A673 (cell line): ENCODE measurements at regions not wholly inside any gene's neighbourhood (a gene's known extent, or its start where the extent isn't known, plus 50 kb on each side); places are given as distances from the start of the nearest gene placed in this dataset.

Source experiments
- BruUV-seq: library from RNA; stranded (reverse); fragments of 400-500 nt; replicated peaks from 2 replicates; lab custom pipeline; 2021; lab: Mats Ljungman, UMichigan
- CTCF ChIA-PET: fragments of 300-600 bp; sonication (Branson Sonifier 250); formaldehyde crosslinking; loops from one replicate; lab custom pipeline; 2022; ENCODE audit warnings: antibody characterized with exemption; lab: Charles Lee
- POLR2A ChIA-PET: fragments of 300-600 bp; sonication (Branson Sonifier 250); formaldehyde crosslinking; loops from one replicate; lab custom pipeline; 2022; ENCODE audit warnings: antibody characterized with exemption; ENCODE audit not compliant: low non-redundant PET; lab: Charles Lee
- DNase-seq: peaks from one replicate; pipeline ENCODE4 v3.0.0-alpha.2; 2015; ENCODE audit warnings: low spot score
- H3K27ac ChIP-seq: fragments of 200-600 bp; sonication (generic); 2 replicates; pipeline ENCODE4 v1.5.1; 2016; ENCODE audit warnings: mixed run types, low read depth, mild to moderate bottlenecking, mixed read lengths, antibody characterized with exemption, low read length; ENCODE audit not compliant: poor library complexity, severe bottlenecking
- H3K27me3 ChIP-seq: fragments of 200-600 bp; sonication (generic); replicated peaks from 2 replicates; pipeline ENCODE4 v1.6.1; 2017; ENCODE audit warnings: mixed run types, low read depth, mild to moderate bottlenecking, mixed read lengths, antibody characterized with exemption, low read length; ENCODE audit not compliant: insufficient read depth, poor library complexity
- H3K36me3 ChIP-seq: fragments of 200-600 bp; sonication (generic); 2 replicates; pipeline ENCODE4 v1.6.1; 2016; ENCODE audit warnings: mixed run types, mild to moderate bottlenecking, mixed read lengths, antibody characterized with exemption, low read length; ENCODE audit not compliant: insufficient read depth, poor library complexity, severe bottlenecking
- H3K4me1 ChIP-seq: fragments of 200-600 bp; sonication (generic); 2 replicates; pipeline ENCODE4 v1.6.1; 2017; ENCODE audit warnings: mixed run types, mild to moderate bottlenecking, mixed read lengths, antibody characterized with exemption, low read length; ENCODE audit not compliant: insufficient read depth, poor library complexity, severe bottlenecking
- H3K4me3 ChIP-seq: fragments of 200-600 bp; sonication (generic); 2 replicates; pipeline ENCODE4 v1.5.1; 2016; ENCODE audit warnings: low read depth, mixed run types, mild to moderate bottlenecking, mixed read lengths, low read length; ENCODE audit not compliant: poor library complexity, severe bottlenecking
- H3K9me3 ChIP-seq: fragments of 200-600 bp; sonication (generic); 2 replicates; pipeline ENCODE4 v1.6.1; 2016; ENCODE audit warnings: mixed run types, low read depth, mild to moderate bottlenecking, mixed read lengths, antibody characterized with exemption, low read length; ENCODE audit not compliant: poor library complexity, severe bottlenecking
- CTCF ChIP-seq: fragments of 300-800, 200-600 bp; sonication (generic); conservative IDR thresholded peaks from 2 replicates; pipeline ENCODE4 v1.5.1; 2017; ENCODE audit warnings: low read depth, mild to moderate bottlenecking, antibody characterized with exemption, low read length, moderate library complexity, mixed read lengths
- EZH2 ChIP-seq: fragments of 200-600 bp; sonication (generic); IDR thresholded peaks from 2 replicates; pipeline ENCODE4 v1.6.1; 2017; ENCODE audit warnings: borderline replicate concordance, low read depth, mild to moderate bottlenecking, mixed read lengths, antibody characterized with exemption, low read length; ENCODE audit not compliant: poor library complexity, severe bottlenecking
- intact Hi-C: fragments of 100-400 bp; cut with micrococcal nuclease; formaldehyde crosslinking; loops from one replicate; pipeline ENCODE4 v1.10.0; 2022; ENCODE audit not compliant: unreplicated experiment

- Histone ChIP-seq H3K9me3 (no peaks in the 10 kb centered on the region), H3K4me1 (no peaks in the 10 kb centered on the region), H3K36me3 (no peaks in the 10 kb centered on the region), H3K27me3 (no peaks in the 10 kb centered on the region), H3K27ac (no peak overlapping the region), H3K4me3 (no peak overlapping the region)
- DNase-seq, result no peak
- no peak for TF ChIP-seq EZH2
- no peak for TF ChIP-seq CTCF
- CTCF ChIA-PET, result no interaction called here
- POLR2A ChIA-PET, result no interaction called here
- intact Hi-C loops, result no loop called here
- no TSS peak for BruUV-seq
Observed at GRCh38 chr15:31733424-31733823, 296.9 kb upstream of the CHRNA7 start.

DNA sequence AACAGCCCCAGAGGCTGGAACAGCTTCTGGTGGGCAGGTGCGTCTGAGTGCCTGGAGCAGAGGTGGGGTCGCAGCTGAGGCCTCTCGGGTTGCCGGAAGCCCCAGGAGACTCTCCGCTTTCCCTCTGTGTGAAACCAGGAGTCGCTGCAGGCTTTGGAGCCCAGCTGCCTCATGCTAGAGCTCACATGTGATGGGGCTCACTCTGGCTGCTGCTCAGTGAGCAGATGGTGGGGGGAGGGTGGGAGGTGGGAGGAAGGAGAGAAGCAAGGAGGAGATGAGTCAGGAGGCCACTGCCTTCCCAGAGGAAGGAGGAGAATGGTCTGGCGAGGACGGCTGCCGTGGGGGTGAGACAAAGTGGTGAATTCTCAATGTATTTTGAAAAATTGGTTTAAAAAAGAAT, 290.1 kb upstream of the CHRNA7 start:
- peaks cover 8% of the 10 kb centered on the region for H3K9me3 ChIP-seq
- ChIA-PET POLR2A (no interaction called here), CTCF (no interaction called here)
- H3K4me1 ChIP-seq, result no peaks in the 10 kb centered on the region
- BruUV-seq, result no TSS peak
- no peaks in the 10 kb centered on the region for H3K27me3 ChIP-seq
- TF ChIP-seq EZH2 (no peak), CTCF (no peak)
- DNase-seq, result no peak
- no peaks in the 10 kb centered on the region for H3K36me3 ChIP-seq
- H3K4me3 ChIP-seq, result no peak overlapping the region
- intact Hi-C loops, result no loop called here
- no peak overlapping the region for H3K27ac ChIP-seq

- Histone ChIP-seq H3K27me3 (no peaks in the 10 kb centered on the region), H3K4me1 (no peaks in the 10 kb centered on the region), H3K27ac (no peak overlapping the region), H3K4me3 (no peak overlapping the region), H3K36me3 (no peaks in the 10 kb centered on the region), H3K9me3 (peaks cover 15% of the 10 kb centered on the region)
- BruUV-seq, result no TSS peak
- TF ChIP-seq EZH2 (no peak), CTCF (no peak)
- ChIA-PET POLR2A (no interaction called here), CTCF (no interaction called here)
- intact Hi-C loops, result no loop called here
- DNase-seq, result no peak
Observed at GRCh38 chr15:31745841-31746240, 284.5 kb upstream of the CHRNA7 start.
